A204.1 (cell line): ENCODE measurements at regions not wholly inside any gene's neighbourhood (a gene's known extent, or its start where the extent isn't known, plus 50 kb on each side); places are given as distances from the start of the nearest gene placed in this dataset.

Experiments used
- FAIRE-seq: peaks from 2 replicates; lab custom pipeline; 2012; peaks lifted over from hg19 to GRCh38; lab: Jason Lieb, UNC

DNA sequence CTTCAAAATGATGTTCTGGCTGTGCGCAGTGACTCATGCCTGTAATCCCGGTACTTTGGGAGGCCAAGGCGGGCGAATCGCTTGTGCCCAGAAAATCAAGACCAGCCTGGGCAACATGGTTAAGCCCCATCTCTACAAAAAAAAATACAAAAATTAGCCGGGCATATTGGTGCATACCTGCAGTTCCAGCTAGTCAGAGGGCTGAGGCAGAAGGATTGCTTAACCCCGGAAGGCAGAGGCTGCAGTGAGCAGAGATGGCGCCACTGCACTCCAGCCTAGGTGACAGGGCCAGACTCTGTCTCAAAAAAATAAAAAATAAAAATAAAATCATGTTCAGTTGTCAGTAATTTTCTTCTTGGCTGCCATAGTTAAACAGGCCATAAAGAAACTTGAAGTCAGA is 245.9 kb upstream of the USP15 start:
- no peak for FAIRE-seq

DNA sequence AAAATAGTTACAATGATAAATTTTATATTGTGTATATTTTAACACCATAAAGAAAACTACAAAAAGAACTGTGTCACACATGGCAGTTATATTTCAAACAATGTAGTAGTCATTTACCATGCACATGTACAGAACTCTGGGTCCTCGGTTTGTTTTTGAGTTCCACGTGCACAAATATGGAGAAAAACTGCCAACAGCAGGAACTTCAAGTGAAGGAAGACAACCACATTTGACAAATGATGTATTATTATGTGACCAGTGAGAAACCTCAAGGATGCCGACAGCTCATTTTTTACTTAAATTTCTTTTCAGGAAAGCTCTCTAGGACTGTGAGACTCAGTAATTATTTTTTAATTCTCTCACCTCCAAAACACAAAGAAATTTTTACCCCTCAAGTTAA is 244.2 kb upstream of the USP15 start:
- no peak for FAIRE-seq

DNA sequence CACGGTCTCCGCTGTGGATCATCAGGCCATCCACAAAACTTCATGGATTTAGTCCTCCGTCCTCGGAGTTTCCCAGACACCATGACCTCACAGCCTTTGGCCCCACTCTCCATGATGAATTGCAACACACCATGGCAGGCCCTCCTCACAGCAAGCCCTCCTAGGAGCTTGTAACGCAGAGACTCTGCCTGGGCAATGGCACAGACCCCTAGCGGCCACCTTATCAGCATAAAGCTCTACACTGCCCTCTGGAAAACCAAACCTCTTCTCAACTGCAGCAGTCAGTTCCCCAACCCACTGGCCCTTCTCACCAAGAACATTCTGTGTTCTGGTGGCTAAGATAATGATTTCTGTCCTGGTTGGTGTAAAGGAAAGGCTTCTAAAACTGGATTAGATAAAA is 238.4 kb upstream of the USP15 start:
- FAIRE-seq: no peak

DNA sequence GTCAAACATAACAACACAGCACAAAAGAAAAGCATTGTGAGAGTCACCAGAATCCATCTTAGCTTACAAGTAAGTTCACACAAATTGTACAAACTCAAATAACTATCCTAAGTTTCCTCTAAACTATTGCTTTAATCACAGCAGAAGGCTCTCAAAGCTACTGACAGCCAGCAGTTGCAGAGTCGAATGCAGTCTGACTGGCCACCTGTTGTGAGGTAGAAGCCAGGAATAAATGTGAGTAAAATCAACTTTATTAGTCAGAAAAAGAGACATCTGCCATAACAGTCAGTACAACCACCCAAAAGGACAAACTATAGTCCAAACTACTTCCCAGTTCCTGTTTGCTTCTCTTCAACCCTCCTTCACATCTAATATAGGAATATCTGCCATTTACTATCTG is 231.7 kb upstream of the USP15 start:
- FAIRE-seq: no peak

DNA sequence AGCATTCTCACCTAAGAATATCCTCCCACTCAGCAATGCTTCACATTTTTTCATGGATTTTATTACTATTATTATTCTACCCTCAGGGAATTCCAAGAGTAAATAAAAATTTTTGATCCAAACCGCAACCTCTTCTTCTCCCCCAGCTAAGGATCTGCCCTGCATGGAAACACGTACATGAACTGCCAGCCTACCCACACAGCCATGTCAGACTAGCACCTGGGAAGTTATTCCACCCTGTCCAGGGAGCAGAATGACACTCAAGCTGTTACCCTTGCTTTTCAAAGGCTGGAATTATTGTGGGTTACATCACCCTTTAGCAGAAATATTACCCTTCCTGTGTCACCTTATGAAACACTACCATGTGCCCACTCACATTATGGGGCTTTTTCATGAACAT is 227.3 kb upstream of the USP15 start:
- no peak for FAIRE-seq

DNA sequence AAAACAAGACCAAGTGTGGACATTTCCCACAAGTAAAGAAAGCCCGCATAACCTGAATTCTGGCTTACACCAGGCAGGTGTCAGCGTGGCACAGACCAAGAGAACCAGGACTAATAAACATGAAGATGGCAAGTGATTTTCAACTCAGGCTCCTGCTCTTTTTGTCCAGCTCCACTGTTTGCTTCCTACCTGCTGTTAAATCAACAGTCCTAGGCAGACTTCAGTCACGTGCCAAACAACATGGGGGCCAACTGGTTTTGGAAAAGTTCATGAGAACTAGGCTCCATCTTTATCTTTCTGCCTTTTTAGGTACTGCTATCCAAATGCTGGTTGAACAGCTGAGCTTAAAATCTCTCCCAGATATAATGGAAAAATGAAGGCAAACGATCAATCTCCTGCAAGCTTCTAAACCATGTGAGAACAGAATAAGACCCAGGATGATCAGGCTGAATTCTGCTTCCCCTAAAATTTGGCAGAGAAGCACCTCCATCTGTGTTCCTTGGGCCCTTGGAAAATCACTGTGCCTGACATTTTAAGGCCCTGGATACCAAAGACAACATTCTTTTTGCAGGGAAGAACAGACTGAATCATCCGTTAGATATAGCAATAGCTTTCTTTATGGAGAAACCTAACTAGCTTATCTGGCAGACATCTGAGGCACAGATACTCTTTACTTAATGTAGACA is 215.6 kb upstream of the USP15 start:
- no peak for FAIRE-seq

DNA sequence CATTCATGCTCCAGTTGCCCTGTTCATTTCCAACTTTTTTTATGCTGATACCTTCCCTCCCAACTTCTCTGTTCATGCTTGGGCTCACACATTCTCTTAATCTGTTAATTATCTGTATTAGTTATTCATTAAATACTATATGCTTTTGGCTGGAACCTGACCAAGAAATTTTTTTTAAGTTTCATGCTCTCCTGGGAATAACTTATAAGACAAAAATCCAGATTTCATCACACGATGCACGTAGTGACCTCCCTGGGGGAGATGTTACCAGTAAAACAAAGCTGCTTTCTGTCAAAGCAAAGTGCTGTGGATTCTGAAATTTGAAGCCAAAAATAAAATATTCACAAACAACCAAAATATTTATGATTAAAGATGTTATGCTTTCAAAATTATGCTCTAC is 215.0 kb upstream of the USP15 start:
- FAIRE-seq: no peak

DNA sequence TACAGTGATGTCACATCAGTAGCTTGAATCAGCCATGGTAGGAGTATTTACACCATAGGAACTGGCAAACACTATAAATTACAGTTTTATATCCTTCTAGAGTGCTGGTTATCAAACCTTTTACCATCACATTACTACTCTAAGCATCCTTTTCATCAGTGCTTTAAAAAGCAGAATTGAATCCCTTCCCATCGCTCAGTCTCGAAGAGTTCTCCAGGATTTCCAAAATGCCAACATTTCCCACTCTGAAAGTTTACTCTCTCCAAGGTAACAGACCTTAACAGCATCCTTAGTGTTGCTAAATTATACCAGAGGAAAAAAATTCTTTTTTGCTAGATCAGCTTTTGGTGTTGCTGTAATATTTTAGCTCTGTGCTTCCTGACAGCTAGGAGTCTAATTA is 209.4 kb upstream of the USP15 start:
- no peak for FAIRE-seq

DNA sequence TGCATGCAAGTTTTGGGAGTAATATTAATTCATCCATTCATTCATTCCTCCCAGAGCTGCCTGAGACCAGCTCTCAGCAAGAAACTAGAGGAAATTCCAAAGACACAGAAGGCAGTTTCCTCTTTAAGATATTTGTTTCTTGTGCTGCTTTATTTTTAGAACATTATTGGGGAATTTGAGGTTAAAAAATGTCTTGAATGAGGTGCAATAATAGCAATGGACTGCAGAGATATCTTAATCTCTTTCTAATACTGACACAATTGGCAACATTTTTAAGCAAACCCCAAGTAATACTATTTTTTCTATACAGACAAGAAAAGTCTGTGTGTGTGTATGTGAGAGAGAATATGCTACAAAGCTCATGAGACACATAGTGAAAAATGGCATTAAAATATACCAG is 190.2 kb upstream of the USP15 start:
- no peak for FAIRE-seq

DNA sequence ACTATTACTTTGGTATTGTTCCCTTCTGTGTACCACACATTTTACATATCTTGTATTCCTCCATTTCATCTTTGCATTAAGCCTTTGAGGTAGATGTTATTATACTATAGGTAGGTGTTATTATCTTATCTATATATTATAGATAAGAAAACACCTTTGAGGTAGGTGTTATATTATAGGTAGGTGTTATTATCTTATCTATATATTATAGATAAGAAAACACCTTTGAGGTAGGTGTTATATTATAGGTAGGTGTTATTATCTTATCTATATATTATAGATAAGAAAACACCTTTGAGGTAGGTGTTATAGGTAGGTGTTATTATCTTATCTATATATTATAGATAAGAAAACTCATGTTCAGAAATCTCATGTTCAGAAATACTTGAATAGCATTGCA is 187.0 kb upstream of the USP15 start:
- peak; percentile 29 for FAIRE-seq

DNA sequence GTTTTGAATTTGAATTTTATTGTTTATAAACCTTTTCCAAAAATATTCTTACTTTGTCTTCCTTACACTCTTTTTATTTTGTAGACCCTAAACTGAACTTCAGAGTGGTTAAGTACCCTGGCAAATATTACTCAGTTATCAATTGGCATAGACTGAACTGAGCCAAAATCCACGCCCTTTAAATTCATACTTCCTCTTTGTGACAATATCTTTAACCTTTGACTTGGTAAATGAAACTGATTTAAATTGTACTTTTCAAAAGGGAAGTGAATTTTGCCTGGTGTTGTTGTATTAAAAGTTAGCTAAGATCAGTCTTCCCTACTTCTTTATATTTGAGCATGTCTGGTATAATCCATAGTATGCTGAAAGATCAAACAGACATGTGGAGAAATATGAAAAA is 184.3 kb upstream of the USP15 start:
- no peak for FAIRE-seq

DNA sequence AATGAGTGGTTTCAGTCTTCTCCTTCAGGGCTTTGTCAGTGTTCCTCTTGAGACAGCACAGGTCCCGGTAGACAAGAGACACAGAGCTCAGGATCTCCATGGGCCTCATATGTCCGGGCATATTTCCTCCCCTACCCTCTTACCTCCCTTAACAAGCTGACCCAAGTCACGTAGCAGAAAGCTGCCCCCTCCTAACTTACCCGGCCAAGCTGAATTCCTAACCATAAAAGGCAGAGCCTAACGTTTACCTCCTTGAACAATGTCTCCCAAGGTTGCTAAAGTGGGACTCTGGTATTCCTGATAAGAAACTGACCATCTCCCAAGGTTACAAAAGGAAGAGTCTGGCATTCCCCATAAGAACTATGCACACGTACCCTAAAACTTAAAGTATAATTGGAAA is 182.2 kb upstream of the USP15 start:
- no peak for FAIRE-seq

DNA sequence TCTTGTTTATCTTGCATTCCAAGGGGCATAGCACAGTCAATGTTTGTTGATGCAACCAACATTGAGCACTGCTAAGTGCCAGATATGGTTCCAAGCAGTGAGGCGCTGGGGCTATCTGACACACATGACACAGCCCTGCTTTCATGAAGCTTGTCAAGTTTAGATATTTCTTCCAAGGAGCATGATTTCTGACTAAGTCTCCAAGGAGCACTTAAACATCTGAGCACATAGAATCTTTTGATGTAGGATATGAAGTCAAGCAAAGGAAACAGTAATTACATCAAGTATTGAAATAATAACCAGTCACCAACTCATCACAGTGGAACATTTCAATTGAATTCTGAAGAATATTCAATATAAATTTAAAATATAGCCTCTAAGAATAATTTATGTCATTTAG is 177.8 kb upstream of the USP15 start:
- no peak for FAIRE-seq

DNA sequence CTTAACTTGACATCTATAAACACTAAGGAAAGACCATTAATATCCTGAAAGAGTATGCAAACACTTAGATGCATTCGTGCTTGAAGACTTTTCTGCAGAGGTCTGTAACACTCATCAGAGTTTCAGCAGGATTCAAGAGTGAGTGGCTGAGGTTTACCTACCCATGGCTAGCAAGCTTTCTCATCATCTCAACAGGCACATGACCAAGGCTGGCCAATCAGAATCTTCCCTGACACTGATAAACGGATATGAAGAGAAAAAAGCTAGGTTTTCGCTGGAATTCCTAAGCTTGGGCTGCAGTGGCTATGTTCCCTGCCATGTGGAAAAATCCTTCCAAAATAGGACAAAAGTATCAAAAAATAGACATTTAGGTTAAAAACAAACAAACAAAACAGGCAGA is 162.1 kb upstream of the USP15 start:
- no peak for FAIRE-seq

DNA sequence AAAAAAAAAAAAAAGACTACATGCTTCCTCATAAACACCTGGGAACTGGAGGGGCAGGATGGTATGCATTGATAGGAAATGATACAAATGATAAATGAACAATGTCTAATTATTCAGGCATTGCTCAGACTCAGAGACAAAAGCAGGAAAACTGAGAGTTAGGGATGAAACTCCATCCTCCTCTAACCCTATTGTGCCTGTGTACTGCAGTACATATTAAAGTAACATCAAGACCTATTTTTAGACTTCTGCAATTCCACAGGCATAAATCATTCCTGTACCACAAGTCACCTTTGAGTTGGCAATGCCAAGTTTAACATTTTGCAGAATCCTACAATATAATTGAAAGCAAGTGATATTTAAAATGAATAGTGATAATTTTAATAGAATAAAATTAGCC is 156.5 kb upstream of the USP15 start:
- FAIRE-seq: no peak

DNA sequence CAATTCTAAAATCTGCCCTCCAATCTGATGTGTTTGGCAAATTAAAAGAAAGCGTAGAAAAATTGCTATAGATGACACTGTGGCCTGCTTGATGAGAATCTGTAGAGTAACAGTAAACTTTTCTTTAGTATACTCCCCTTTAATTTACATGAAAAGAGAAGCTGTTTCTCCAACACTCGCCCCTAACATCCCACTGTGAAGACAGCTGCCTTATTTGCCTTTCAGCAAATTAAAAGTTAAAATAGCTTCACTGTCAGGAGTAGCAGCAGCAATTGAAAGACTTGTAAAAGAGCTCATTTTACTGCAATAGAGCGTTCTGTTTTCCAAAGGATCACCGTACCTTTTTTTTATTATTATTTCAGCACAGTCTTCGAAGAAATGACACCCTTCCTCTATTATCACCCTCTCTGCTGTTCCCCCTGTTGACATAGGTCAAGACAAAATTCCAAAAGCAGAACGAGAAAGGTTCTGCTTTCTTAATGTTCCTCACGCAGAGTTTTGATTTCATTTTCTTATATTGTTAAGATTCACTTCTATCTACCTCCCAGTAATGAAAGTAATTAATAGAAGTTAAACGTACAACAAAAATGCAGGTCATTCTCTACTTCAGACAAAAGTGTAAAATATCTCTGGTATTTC is 153.5 kb upstream of the USP15 start:
- FAIRE-seq: no peak

DNA sequence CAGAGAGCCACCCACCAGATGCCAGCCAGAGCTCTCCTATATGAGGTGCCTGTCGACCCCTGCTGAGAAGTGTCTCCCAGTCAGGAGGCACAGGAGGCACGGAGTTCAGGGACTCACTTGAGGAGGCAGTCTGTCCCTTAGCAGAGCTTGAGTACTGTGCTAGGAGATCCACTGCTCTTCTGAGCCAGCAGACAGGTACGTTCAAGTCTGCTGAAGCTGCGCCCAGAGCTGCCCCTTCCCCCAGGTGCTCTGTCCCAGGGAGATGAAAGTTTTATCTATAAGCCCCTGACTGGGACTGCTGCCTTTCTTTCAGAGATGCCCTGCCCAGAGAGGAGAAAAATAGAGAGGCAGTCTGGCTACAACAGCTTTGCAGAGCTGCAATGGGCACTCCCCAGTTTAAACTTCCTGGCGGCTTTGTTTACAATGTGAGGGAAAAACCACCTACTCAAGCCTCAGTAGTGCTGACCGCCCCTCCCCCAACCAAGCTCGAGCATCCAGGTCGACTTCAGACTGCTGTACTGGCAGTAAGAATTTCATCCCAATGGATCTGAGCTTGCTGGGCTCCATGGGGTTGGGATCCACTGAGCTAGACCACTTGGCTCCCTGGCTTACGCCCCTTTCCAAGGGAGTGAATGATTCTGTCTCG is 146.7 kb upstream of the USP15 start:
- FAIRE-seq: no peak

DNA sequence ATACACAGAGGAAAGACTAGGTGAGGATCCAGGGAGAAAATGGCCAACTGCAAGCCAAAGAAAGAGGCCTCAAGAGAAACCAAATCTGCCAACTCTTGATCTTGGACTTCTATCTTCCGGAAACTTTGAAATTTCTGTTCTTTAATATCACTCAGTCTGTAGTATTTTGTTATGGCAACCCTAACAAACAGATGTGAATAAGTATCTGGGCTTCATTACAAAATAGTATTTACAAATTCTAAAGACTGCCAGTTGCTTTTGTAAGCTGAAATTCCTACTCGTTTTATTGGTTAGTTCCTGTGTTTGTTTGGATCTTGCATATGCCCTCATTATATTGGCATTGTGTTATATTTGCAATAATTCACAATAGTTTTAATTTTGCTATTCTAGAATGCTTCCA is 143.2 kb upstream of the USP15 start:
- no peak for FAIRE-seq

DNA sequence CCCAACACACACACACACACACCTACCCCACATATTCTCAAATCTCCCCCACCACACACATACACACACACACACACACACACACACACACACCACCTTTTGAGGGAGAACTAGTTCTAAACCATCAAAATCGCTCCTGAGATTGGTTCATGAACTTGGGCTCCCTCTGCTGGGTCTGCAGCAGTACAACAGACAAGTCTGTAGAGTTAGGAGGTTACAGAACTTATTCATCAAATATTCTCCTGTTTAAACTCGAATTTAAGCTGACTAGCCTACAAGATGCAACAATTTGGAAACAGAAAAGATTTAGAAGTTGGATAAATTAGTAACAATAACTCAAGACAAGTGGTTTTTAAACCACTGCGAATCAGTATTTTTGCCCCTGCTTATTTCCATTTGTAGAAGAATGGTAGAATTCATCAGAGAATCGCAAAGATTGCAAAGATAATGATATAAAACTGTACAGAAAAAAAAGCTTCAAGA is 136.4 kb upstream of the USP15 start:
- peak; percentile 79 for FAIRE-seq

DNA sequence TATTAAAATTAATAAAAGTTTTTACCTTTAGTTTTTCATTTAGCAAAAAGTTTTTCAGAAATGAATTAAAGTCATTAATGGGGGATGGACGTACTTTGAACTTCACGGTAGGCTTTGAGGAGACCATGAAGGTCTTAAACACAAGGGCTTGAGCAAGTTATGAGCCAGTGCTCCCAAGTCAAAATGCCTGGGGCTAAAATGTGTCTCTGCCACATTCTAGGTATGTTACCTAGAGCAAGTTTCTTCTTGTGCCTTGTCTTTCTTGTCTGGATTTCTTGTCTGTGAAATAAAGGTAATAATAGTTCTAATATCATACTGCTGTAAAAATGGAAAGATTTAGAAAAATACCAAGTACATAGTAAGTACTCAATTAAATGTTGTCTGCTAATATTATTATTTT is 132.7 kb upstream of the USP15 start:
- no peak for FAIRE-seq

DNA sequence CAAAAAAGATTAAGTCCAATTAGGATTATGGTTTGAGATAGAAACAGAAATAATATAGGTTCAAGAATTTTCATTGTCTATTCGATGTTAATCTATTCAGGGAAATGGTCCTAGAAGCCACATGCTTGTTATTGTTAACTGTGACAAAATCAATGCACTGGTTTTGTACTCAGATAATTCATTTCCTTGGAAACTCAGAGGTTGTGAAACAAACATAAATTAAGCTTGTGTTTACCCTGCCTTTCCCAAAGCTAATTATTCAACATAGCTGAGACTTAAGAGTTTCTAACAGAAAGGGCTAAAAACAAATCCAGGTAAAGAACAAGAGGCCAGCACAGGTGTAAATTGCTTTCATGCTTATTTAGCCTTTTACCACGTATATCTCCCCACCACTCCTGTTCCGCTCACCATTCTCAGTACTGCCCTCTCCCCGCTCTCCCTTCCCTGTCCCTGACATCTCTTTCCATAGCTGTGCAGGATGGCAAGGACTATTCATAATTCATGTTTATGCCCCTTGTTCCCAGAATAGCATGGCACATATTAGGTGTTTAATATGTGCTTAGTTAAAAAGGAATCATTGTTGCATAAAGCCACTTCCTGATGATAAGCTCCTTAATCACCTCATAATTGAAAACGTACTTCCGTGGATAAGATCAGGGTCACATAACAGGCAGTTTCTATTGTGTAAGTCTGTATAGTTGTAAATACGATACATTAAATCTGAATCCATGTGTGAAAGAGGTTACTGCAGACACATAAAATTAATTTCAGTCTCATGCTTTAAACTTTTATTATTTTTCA is 131.8 kb upstream of the USP15 start:
- no peak for FAIRE-seq

DNA sequence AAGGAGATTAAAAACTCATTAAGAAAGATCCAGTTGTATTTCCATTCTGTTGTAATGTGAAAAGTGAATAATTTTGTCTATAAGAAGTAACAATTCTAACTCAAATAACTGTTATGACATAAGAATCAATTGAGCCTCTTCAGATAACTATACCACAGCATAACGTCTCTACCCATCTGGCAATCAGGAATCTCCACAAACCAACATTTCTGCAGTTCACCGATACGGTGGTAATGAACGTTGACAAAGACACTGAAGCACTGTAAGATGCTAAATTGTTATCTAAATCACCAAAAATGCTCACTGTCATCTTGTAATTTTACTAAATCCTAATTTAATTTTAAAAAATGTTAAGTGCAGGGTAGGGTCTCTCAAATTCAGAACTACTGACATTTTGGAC is 130.9 kb upstream of the USP15 start:
- no peak for FAIRE-seq

DNA sequence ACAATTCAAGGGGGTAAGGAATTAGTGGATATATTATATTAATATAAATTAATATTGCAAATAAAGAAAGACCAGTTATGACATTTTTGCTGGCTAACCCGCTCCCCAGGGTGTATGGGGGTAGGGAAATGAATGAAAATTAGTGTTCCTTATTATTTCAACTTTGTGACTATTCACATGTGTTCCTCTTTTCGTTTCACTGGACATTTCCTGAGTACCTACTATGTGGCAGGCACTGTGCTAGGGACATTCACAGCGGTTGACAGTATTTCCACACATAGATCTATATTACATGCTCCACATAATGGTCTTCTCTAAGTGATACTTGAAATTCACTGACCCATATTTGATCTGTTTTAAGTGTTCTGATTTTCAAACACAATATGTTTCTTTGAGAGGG is 129.8 kb upstream of the USP15 start:
- FAIRE-seq: no peak
